ENCODE measurements at regions not wholly inside any gene's neighbourhood (a gene's known extent, or its start where the extent isn't known, plus 50 kb on each side); places are given as distances from the start of the nearest gene placed in this dataset.

- 95 to 100% methylated on average over 2 to 3 of the region's 3 CpGs for WGBS, 2 experiments (ENCODE audit: insufficient coverage in 2 of 2)
- Histone ChIP-seq H3K9me3 (ENCODE audit: control insufficient read depth, low read length) (no peaks in the 10 kb centered on the region), H3K36me3 (ENCODE audit: control insufficient read depth, insufficient read depth, low read length) (no peaks in the 10 kb centered on the region), H3K4me3 (ENCODE audit: extremely low read depth, insufficient read depth, low read length, poor library complexity, severe bottlenecking) (no peak overlapping the region), H3K27ac (ENCODE audit: low read depth, low read length, severe bottlenecking) (no peak overlapping the region), H3K4me1 (ENCODE audit: control insufficient read depth, insufficient read depth, low read length, poor library complexity, severe bottlenecking) (no peaks in the 10 kb centered on the region)
Measured at GRCh38 chr2:221262651-221263050, 309.5 kb downstream of the EPHA4 start.

- Histone ChIP-seq H3K4me3 (ENCODE audit: extremely low read depth, insufficient read depth, low read length, poor library complexity, severe bottlenecking) (no peak overlapping the region), H3K9me3 (ENCODE audit: control insufficient read depth, low read length) (no peaks in the 10 kb centered on the region), H3K36me3 (ENCODE audit: control insufficient read depth, insufficient read depth, low read length) (no peaks in the 10 kb centered on the region), H3K4me1 (ENCODE audit: control insufficient read depth, insufficient read depth, low read length, poor library complexity, severe bottlenecking) (no peaks in the 10 kb centered on the region), H3K27ac (ENCODE audit: low read depth, low read length, severe bottlenecking) (no peak overlapping the region)
- WGBS, 2 experiments (ENCODE audit: insufficient coverage in 2 of 2) = 83 to 100% methylated on average over 1 of the region's 2 CpGs
Measured at GRCh38 chr2:221263573-221263972, 308.5 kb downstream of the EPHA4 start.

GRCh38 chr2:221264318-221264717 is 307.8 kb downstream of the EPHA4 start:
- no peak overlapping the region for H3K27ac ChIP-seq (ENCODE audit: low read depth, low read length, severe bottlenecking)
- H3K9me3 ChIP-seq (ENCODE audit: control insufficient read depth, low read length) = no peaks in the 10 kb centered on the region
- no peaks in the 10 kb centered on the region for H3K4me1 ChIP-seq (ENCODE audit: control insufficient read depth, insufficient read depth, low read length, poor library complexity, severe bottlenecking)
- no peak overlapping the region for H3K4me3 ChIP-seq (ENCODE audit: extremely low read depth, insufficient read depth, low read length, poor library complexity, severe bottlenecking)
- no peaks in the 10 kb centered on the region for H3K36me3 ChIP-seq (ENCODE audit: control insufficient read depth, insufficient read depth, low read length)
- 75 to 80% methylated on average over 1 of the region's 2 CpGs for WGBS, 2 experiments (ENCODE audit: insufficient coverage in 2 of 2)

DNA sequence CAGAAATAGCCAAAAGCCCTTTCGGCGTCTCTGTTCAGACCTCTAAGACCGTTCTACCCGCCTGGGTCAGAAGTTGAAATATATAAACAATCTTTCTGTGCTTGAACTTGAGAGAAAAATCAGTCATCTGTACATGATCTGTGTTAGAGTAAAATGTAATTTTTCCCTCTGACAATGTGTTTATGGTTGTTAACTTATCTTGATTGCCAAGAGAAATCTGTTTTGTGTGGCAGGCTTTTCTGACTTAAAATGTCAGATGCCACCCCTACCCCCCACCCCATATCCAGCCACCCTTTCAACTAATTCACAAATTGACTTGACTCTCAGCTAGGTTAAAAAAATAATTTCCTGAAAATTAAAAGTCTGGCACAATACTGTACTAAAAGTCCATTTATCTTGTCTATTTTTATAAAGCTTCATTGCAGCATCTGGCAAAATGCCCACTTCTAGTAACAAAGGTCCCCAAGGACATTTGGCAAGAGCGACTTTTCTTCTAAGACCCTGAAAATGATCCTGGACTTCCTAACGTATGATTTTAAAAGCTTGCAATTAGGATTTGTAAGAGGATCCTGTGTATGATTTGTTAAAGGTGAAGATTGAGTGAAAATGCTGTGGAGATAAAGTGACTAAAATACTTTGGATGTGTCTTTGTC is 304.2 kb downstream of the EPHA4 start:
- H3K9me3 ChIP-seq (ENCODE audit: control insufficient read depth, low read length) = no peaks in the 10 kb centered on the region
- no peaks in the 10 kb centered on the region for H3K36me3 ChIP-seq (ENCODE audit: control insufficient read depth, insufficient read depth, low read length)
- 96 to 100% methylated on average over 3 of the region's 6 CpGs for WGBS, 2 experiments (ENCODE audit: insufficient coverage in 2 of 2)

GRCh38 chr2:221268631-221269030 is 303.5 kb downstream of the EPHA4 start:
- WGBS, 2 experiments (ENCODE audit: insufficient coverage in 2 of 2) = 64 to 72% methylated on average over 2 of the region's 3 CpGs
- Histone ChIP-seq H3K4me3 (ENCODE audit: extremely low read depth, insufficient read depth, low read length, poor library complexity, severe bottlenecking) (no peak overlapping the region), H3K36me3 (ENCODE audit: control insufficient read depth, insufficient read depth, low read length) (no peaks in the 10 kb centered on the region), H3K4me1 (ENCODE audit: control insufficient read depth, insufficient read depth, low read length, poor library complexity, severe bottlenecking) (no peaks in the 10 kb centered on the region), H3K9me3 (ENCODE audit: control insufficient read depth, low read length) (no peaks in the 10 kb centered on the region), H3K27ac (ENCODE audit: low read depth, low read length, severe bottlenecking) (no peak overlapping the region)

More for the DNA sequence above, 304.2 kb downstream of the EPHA4 start:
- Histone ChIP-seq H3K27ac (ENCODE audit: low read depth, low read length, severe bottlenecking) (no peak overlapping the region), H3K4me3 (ENCODE audit: extremely low read depth, insufficient read depth, low read length, poor library complexity, severe bottlenecking) (no peak overlapping the region), H3K4me1 (ENCODE audit: control insufficient read depth, insufficient read depth, low read length, poor library complexity, severe bottlenecking) (no peaks in the 10 kb centered on the region)

DNA sequence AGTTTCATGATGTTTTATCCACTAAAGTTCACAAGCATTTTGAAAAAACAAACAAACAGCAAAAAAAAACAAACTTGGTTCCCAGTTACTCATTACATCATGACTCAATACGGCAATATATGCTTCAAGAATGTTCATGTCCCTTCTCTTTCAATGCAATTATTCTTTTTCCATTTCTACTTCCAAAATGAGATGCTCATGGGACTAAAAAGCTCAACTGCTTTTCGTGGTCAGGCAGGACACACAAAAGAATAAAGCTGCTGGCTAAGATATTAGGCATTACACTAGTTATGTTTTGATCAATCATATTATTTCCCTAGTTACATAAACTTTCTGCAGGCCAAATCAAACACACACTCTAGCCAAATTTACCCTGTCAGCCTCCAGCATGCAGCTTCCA is 301.3 kb downstream of the EPHA4 start:
- Histone ChIP-seq H3K9me3 (ENCODE audit: control insufficient read depth, low read length) (no peaks in the 10 kb centered on the region), H3K4me3 (ENCODE audit: extremely low read depth, insufficient read depth, low read length, poor library complexity, severe bottlenecking) (no peak overlapping the region), H3K4me1 (ENCODE audit: control insufficient read depth, insufficient read depth, low read length, poor library complexity, severe bottlenecking) (no peaks in the 10 kb centered on the region), H3K36me3 (ENCODE audit: control insufficient read depth, insufficient read depth, low read length) (no peaks in the 10 kb centered on the region), H3K27ac (ENCODE audit: low read depth, low read length, severe bottlenecking) (no peak overlapping the region)
- WGBS, 2 experiments (ENCODE audit: insufficient coverage in 2 of 2) = 82 to 100% methylated on average over 1 to 2 of the region's 2 CpGs

- no peaks in the 10 kb centered on the region for H3K9me3 ChIP-seq (ENCODE audit: control insufficient read depth, low read length)
- H3K36me3 ChIP-seq (ENCODE audit: control insufficient read depth, insufficient read depth, low read length) = no peaks in the 10 kb centered on the region
- WGBS, 2 experiments (ENCODE audit: insufficient coverage in 2 of 2) = 67 to 100% methylated on average over 1 of the region's 3 CpGs
- H3K4me3 ChIP-seq (ENCODE audit: extremely low read depth, insufficient read depth, low read length, poor library complexity, severe bottlenecking) = no peak overlapping the region
- no peaks in the 10 kb centered on the region for H3K4me1 ChIP-seq (ENCODE audit: control insufficient read depth, insufficient read depth, low read length, poor library complexity, severe bottlenecking)
- no peak overlapping the region for H3K27ac ChIP-seq (ENCODE audit: low read depth, low read length, severe bottlenecking)
Measured at GRCh38 chr2:221272729-221273128, 299.4 kb downstream of the EPHA4 start.

DNA sequence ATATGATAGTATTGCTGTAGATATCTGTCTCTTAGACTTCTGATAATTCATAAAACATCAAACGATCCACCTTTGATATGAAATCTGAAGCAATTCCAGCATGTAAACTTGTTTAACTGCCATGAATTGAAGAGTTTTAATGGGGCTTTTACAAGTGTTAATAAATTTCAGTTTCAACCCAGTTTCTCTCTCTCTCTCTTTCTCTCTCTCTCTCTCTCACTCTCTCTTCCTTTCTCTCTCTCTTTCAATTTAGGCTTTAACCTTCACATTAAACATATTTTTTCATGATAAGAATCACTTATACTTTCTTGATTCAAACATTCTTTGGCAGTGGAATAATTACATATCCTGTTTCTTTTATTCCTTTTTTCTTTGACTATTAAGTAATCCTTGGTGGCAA is 296.1 kb downstream of the EPHA4 start:
- Histone ChIP-seq H3K9me3 (ENCODE audit: control insufficient read depth, low read length) (no peaks in the 10 kb centered on the region), H3K4me1 (ENCODE audit: control insufficient read depth, insufficient read depth, low read length, poor library complexity, severe bottlenecking) (no peaks in the 10 kb centered on the region), H3K36me3 (ENCODE audit: control insufficient read depth, insufficient read depth, low read length) (no peaks in the 10 kb centered on the region), H3K4me3 (ENCODE audit: extremely low read depth, insufficient read depth, low read length, poor library complexity, severe bottlenecking) (no peak overlapping the region), H3K27ac (ENCODE audit: low read depth, low read length, severe bottlenecking) (no peak overlapping the region)
- no CpG with 5 or more reads among the region's 1 CpG for WGBS, 2 experiments (ENCODE audit: insufficient coverage in 2 of 2)

GRCh38 chr2:221276601-221277000 is 295.5 kb downstream of the EPHA4 start:
- Histone ChIP-seq H3K27ac (ENCODE audit: low read depth, low read length, severe bottlenecking) (no peak overlapping the region), H3K4me3 (ENCODE audit: extremely low read depth, insufficient read depth, low read length, poor library complexity, severe bottlenecking) (no peak overlapping the region), H3K36me3 (ENCODE audit: control insufficient read depth, insufficient read depth, low read length) (no peaks in the 10 kb centered on the region), H3K9me3 (ENCODE audit: control insufficient read depth, low read length) (no peaks in the 10 kb centered on the region), H3K4me1 (ENCODE audit: control insufficient read depth, insufficient read depth, low read length, poor library complexity, severe bottlenecking) (no peaks in the 10 kb centered on the region)
- WGBS, 2 experiments (ENCODE audit: insufficient coverage in 2 of 2) = 100% methylated on average over 1 of the region's 2 CpGs; no CpG with 5 or more reads in 1 of the 2 experiments

DNA sequence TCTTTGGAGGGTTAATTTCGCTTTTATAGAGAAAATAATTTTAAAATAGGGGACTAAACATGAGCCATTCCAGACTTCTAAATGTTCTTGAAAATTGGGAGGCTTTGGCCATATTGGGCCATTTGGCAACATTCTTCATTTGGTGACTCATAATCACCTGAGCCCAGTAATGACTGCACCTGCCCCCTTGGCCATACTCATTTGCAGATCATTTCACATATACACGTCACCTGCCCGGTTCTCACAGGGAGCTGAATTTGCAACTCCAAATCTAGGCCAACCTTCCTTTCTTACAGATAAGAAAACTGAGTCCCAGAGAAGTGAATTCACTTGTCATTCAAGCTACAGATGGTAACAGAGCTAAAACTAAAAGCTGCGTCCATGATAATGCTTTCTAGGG is 289.7 kb downstream of the EPHA4 start:
- Histone ChIP-seq H3K4me3 (ENCODE audit: extremely low read depth, insufficient read depth, low read length, poor library complexity, severe bottlenecking) (no peak overlapping the region), H3K9me3 (ENCODE audit: control insufficient read depth, low read length) (no peaks in the 10 kb centered on the region), H3K27ac (ENCODE audit: low read depth, low read length, severe bottlenecking) (no peak overlapping the region), H3K4me1 (ENCODE audit: control insufficient read depth, insufficient read depth, low read length, poor library complexity, severe bottlenecking) (no peaks in the 10 kb centered on the region), H3K36me3 (ENCODE audit: control insufficient read depth, insufficient read depth, low read length) (no peaks in the 10 kb centered on the region)
- WGBS, 2 experiments (ENCODE audit: insufficient coverage in 2 of 2) = 68 to 100% methylated on average over 3 of the region's 4 CpGs

GRCh38 chr2:221283896-221284545 is 288.1 kb downstream of the EPHA4 start:
- H3K4me3 ChIP-seq (ENCODE audit: extremely low read depth, insufficient read depth, low read length, poor library complexity, severe bottlenecking) = no peak overlapping the region
- peaks cover under 1% of the 10 kb centered on the region for H3K4me1 ChIP-seq (ENCODE audit: control insufficient read depth, insufficient read depth, low read length, poor library complexity, severe bottlenecking)
- no peaks in the 10 kb centered on the region for H3K36me3 ChIP-seq (ENCODE audit: control insufficient read depth, insufficient read depth, low read length)
- 83% methylated on average over 1 of the region's 5 CpGs; no CpG with 5 or more reads in 1 of the 2 experiments for WGBS, 2 experiments (ENCODE audit: insufficient coverage in 2 of 2)
- H3K27ac ChIP-seq (ENCODE audit: low read depth, low read length, severe bottlenecking) = no peak overlapping the region
- H3K9me3 ChIP-seq (ENCODE audit: control insufficient read depth, low read length) = no peaks in the 10 kb centered on the region

All from mesodermal cell (in vitro differentiated cells).